ENCODE measurements at regions not wholly inside any gene's neighbourhood (a gene's known extent, or its start where the extent isn't known, plus 50 kb on each side); places are given as distances from the start of the nearest gene placed in this dataset.

DNA sequence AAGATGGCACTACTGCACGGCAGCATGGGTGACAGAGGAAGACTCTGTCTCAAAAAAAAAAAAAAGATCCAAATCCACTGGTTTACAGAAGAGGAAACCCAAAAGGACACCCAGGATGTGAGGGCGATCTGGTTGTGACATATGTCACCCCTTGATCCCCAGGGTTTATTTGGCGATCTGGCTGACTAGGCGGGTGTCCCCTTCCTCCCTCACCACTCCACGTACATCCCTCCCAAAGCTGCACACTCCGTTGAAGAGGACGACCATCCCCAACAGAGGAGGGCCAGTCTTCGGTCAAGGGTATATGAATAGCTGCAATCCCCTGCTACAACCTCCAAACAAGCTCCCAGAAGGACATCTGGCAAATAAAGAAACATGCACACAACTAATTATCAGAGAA, 111.6 kb downstream of the HTR5A start:
- DNase-seq (ENCODE audit: low read depth) = no peak

- DNase-seq (ENCODE audit: low read depth) = no peak
Measured at GRCh38 chr7:155182406-155182970, 112.4 kb downstream of the HTR5A start.

DNA sequence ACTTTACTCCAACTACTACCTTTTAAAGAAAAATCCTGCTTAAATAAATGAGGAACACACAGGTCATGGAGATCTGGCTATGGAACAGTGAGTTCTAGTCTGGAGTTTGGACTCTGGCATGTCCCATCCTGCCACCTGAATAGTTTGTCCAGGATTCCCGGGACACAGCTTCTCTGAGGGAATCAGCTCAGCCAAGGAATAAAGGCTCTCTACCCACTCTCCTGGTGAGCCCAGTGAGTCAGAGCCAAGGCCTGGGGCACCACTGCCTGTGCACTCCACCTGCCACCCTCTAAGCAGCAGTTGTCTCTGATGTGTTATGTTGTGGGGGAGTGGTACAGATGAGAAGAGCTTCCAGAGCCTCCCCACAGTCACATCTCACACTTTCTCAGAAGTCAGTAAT, 113.5 kb downstream of the HTR5A start:
- no peak for DNase-seq (ENCODE audit: low read depth)

GRCh38 chr7:155184923-155185322, 112.8 kb upstream of the INSIG1 start:
- DNase-seq (ENCODE audit: low read depth) = no peak

GRCh38 chr7:155187061-155187785, 110.5 kb upstream of the INSIG1 start:
- no peak for DNase-seq (ENCODE audit: low read depth)

DNA sequence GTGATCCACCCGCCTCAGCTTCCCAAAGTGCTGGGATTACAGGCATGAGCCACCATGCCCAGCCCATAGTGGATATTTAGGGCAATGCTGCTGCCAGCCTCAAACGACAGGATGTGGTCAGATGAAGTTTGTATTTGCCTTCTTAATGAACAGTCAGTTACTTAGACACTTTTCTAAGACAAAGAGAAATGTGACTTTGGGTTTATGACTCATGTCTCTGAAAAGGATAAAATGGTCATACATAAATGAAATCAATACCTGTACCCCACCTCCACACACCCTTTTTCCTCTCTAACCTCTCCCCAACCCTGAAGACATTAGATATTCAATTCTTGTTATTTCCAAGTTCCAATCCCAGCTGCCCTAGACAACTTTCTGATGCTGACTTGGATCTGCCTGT, 109.3 kb upstream of the INSIG1 start:
- DNase-seq (ENCODE audit: low read depth) = no peak

DNA sequence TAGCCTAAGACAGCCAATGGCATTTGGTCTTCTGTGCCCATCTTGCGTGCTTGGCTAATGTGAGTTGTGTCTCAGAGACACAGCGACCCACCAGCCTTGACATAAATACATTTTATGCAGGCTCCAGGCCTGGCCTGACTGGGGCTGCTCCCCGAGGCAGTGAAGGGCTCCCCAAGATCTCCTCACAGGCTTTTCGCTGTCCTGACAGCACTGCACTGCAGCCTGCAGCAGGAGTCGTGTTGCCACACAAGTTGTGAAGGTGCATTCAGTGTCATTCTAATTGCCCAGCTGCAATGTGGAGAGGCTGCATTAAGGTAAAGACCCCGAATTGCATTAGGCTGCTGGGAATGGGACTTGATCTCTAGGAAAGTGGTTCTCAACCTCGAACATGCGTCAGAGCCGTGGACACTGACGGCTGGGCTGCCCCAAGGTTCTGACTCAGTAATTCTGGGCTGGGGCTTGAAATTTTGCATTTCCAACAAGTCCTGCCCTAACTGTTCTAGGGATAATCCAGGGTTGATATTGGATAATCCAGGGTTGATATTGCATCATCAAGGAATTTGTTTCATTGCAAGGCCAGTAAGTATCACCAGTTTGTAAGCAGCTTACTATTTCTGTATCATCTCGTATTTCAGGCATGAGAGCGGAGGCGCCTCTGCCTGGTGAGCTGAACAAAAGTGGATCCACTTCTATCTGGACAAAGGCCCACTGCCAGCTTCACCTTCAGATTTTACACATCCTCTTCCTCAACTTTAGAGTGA, 108.7 kb upstream of the INSIG1 start:
- DNase-seq (ENCODE audit: low read depth) = no peak

DNA sequence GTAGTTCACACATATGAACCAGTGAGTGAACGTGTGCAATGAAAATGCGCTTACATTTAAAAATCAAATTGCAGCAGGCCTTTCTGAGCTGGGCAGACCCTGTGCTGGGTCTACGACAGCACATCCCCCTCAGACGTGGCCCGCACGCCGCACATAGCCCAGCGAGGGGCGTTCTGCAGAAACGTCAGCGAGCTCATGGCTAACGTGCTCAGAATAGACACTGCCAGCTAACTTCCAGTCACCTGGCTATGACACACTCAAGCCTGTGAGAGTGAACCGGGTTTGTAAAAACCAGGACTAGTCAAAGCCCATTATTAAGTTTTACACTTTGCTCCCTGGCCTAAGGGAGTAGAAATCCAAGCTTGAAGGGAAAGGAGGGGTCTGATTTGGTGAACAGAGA, 108.1 kb upstream of the INSIG1 start:
- DNase-seq (ENCODE audit: low read depth) = no peak

- no peak for DNase-seq (ENCODE audit: low read depth)
Measured at GRCh38 chr7:155190688-155191087, 107.0 kb upstream of the INSIG1 start.

DNA sequence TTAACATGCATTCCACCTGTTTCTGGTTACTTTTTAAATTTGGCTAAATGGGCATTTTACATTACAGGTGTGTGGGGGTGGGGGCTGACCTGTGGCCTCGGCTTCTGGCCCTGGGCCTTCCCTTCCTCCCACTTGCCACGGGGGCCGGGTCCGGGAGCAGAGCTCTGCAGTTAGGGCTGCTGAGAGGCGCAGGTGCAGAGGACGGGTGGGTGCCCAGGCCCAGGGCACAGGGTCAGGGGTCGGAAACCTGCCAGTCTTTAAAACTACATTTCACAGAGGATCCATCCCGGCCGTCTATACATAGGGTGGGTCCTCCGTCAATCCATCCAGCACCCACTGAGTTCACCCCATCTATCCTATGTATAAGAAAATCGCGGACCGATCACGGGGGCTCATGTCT, 106.5 kb upstream of the INSIG1 start:
- no peak for DNase-seq (ENCODE audit: low read depth)

DNA sequence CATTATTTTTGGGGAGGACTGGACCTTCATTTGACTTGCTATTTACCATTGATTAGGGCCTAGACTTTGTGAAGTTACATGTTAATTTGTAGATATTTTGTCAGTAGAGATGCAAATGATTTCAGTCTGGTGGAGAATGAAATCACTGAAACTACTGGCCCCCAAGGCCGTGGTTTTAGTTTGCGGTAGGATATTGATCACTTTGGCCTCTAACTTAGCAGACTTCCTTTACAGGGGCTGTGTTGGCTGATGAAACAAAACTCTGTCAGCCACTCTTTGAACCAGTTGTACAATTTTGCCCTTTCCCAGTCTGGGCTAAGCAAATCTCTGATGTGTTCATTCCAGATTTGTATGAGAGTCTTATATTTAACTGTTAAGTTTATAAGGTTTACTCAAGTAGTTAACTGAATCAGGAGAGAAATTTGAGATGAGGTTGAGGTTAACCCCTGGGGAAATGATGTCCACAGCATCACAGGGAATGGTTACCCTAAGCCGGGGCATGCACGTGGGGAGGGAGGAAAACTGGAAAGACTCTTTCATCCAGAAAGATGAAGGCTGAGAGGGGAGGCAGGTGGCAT, 105.7 kb upstream of the INSIG1 start:
- no peak for DNase-seq (ENCODE audit: low read depth)

DNA sequence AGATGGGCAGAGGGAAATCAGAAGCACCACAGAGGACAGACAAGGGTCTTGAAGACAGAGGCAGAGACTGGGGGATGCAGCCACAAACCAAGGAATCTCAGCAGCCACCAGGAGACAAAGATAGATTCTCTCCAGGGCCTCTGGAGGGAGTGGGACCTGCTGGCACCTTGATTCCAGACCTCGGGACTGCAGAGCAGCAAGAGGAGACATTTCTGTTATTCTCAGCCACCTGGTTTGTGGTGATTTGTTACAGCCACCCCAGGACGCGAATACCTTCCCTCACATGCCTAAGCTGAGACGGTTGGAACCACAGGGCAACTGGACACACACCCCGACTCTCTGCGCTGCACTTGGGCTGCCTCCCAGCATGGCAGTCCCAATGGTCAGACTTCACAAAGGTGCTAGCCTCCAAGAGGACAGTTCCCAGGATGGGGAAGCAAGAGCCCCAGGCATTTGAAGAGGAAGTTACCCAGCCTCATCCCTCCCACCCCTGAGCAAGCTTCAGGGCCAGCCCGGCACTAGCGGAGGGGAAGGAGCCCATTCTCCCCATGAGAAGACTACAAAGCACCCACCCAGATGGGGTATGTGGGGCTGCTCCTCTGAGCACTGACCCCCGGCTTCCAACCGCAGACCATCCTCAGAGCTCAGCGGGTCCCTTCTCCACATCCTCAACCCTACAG, 104.6 kb upstream of the INSIG1 start:
- no peak for DNase-seq (ENCODE audit: low read depth)

- DNase-seq (ENCODE audit: low read depth) = no peak
Measured at GRCh38 chr7:155193716-155194115, 104.0 kb upstream of the INSIG1 start.

- DNase-seq (ENCODE audit: low read depth) = no peak
Measured at GRCh38 chr7:155194382-155195140, 103.1 kb upstream of the INSIG1 start.

DNA sequence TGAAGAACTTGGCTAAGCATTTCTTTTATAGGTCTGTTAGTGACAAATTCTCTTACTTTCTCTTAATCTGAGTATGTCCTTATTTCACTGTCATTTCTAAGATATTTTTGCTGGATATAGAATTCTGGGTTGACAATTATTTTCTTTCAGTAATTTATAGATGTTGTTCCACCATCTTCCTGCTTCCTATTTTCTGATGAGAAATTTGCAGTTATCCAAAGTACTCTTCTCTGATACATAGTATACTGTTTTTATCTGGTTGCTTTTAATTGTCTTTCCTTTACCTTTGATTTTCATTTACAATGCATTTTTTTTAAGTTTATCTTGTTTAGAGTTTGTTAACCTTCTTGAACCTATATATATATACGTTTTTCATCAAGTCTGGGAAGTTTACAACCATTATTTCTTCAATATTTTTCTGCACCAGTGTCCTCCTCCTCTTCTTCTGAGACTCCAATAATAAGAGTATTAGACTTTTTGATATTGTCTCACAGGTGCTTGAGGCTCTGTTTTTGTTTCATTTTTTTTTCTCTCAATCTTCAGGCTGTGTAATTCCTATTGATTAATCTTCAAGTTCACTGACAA, 101.6 kb upstream of the INSIG1 start:
- DNase-seq (ENCODE audit: low read depth) = no peak

GRCh38 chr7:155198196-155198892, 99.3 kb upstream of the INSIG1 start:
- no peak for DNase-seq (ENCODE audit: low read depth)

GRCh38 chr7:155198901-155199845, 98.5 kb upstream of the INSIG1 start:
- DNase-seq (ENCODE audit: low read depth) = no peak

DNA sequence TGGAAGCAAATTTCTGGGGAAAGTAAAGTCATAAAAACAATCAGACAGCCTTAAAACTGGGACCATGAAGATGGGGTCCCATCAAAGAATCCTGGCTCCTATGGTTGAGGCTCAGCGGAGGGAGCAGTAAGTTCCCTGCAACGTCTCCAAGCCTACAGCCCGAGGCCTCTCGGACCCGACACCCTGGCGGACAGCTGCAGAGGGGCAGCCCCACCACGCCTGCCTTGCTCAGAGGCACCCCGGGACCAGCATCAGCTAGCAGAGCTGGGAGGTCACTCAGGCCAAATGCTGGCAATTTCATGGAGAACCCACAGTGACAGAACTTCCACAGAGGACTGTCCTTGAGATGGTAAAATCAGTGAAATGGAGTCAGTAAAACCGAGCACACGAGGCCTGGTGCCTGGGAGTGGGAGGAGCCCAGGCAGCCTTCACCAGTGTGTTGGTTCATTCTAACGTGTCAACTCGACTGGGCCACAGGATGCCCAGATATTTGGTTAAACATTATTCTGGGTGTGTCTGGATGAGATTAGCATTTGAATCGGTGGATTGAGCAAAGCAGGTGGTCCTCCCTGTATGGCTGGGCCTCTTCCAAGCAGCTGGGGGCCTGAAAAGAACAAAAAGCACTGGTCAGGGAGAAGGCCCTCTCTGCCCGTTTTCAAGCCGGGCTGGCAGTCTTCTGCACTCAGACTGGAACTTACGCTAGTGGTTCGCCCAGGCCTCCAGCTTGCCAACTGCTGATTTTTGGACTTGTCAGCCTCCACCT, 96.2 kb upstream of the INSIG1 start:
- DNase-seq (ENCODE audit: low read depth) = no peak

Measured in CMK (cell line).